ENCODE measurements at regions not wholly inside any gene's neighbourhood (a gene's known extent, or its start where the extent isn't known, plus 50 kb on each side); places are given as distances from the start of the nearest gene placed in this dataset.
"Not testable (repeated sequence)": the region's sequence is repeated elsewhere in the genome, so short reads cannot be mapped to it uniquely, and the experiment has no call there.

GRCh38 chr17:20848869-20849443, 193.9 kb downstream of the USP22 start:
- H3K9me3 ChIP-seq; H3K4me1 ChIP-seq; intact Hi-C loops (cut with DNase I; ENCODE audit: low total_unique reads); H3K4me3 ChIP-seq; DNase-seq (ENCODE audit: low spot score in 2 of 2); H3K27ac ChIP-seq; H3K36me3 ChIP-seq: not testable (repeated sequence)
- peaks cover 0 to 38% of the 10 kb centered on the region in 2 donors for H3K27me3 ChIP-seq
- TF ChIP-seq CTCF (IDR thresholded peaks at IDR 0.05): peak in 1 of 3 donors; percentile 29

DNA sequence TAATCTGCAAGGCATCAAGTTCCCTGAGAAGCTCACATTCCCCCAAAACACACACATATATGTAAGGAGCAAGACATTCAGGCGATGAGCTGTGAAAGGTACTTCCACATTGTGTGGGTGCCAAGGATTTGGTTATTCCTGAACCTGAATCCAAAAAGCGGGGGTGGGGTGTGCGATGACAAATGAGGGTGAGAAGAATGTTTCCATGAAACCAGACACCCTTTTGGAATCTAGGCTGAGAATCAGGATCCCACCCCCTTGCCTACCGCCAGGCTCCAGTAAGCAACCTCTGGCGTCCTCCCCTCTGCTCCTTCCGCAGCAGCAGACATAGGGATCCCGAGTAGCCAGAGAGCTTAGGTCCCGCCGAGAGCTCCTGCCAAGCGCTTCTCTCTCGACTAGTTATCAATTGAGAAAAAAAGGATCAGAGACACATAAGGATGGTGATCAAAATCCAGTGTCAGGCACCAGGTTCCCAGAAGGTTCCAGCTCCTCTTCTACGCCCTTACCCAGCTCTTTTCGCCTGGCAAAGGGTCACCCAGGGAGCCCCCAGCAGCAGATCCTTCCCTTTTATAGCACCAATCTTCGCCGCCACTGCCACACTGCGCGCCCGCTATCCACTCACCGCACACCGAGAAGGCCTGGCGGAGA, 191.1 kb downstream of the USP22 start:
- DNase-seq (ENCODE audit: low spot score in 2 of 2); H3K27ac ChIP-seq: not testable (repeated sequence)

GRCh38 chr17:20852239-20852989, 190.4 kb downstream of the USP22 start:
- Histone ChIP-seq H3K27ac (no peak overlapping the region), H3K27me3 (peaks cover 0 to 41% of the 10 kb centered on the region in 2 donors), H3K36me3 (no peaks in the 10 kb centered on the region), H3K9me3 (no peaks in the 10 kb centered on the region), H3K4me3 (peak overlapping the region in 2 of 3 donors; percentile 23 to 52), H3K4me1 (no peaks in the 10 kb centered on the region)
- no peak for DNase-seq (ENCODE audit: low spot score in 2 of 2)
- no peak for TF ChIP-seq POLR2A (IDR thresholded peaks at IDR 0.05)
- TF ChIP-seq POLR2AphosphoS5 (IDR thresholded peaks at IDR 0.05): no peak
- no peak for TF ChIP-seq CTCF (IDR thresholded peaks at IDR 0.05)
- intact Hi-C loops (cut with DNase I; ENCODE audit: low total_unique reads): no loop called here

More for the DNA sequence above, 191.1 kb downstream of the USP22 start:
- H3K27me3 ChIP-seq: peaks cover 0 to 41% of the 10 kb centered on the region in 2 donors
- H3K4me1 ChIP-seq; H3K9me3 ChIP-seq; H3K36me3 ChIP-seq; intact Hi-C loops (cut with DNase I; ENCODE audit: low total_unique reads): not testable (repeated sequence)
- peak overlapping the region in 1 of 3 donors; percentile 52 for H3K4me3 ChIP-seq

DNA sequence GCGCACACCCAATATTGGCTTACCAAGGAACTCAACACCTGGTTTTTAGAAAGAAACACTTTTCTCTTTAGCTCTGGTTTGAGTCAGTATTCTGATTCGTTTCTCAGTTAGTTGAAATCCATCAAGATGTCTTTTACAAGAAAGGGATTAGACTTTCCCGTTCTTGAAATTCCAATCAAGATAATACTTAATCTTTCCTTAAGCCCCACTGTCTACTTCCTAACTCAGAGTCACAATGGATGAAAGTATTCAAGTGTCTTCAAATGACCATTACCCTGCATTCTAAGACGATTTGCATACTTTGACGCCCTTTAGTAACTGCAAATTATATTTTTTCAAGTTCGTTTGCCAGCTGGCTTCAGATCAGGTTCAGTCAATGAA, 189.8 kb downstream of the USP22 start:
- DNase-seq (ENCODE audit: low spot score in 2 of 2): no peak
- H3K4me1 ChIP-seq: no peaks in the 10 kb centered on the region
- no peaks in the 10 kb centered on the region for H3K9me3 ChIP-seq
- H3K27ac ChIP-seq: no peak overlapping the region
- TF ChIP-seq POLR2AphosphoS5 (IDR thresholded peaks at IDR 0.05): no peak
- no peak for TF ChIP-seq CTCF (IDR thresholded peaks at IDR 0.05)
- TF ChIP-seq POLR2A (IDR thresholded peaks at IDR 0.05): no peak
- peak overlapping the region in 1 of 3 donors; percentile 52 for H3K4me3 ChIP-seq
- peaks cover 0 to 41% of the 10 kb centered on the region in 2 donors for H3K27me3 ChIP-seq
- no peaks in the 10 kb centered on the region for H3K36me3 ChIP-seq
- intact Hi-C loops (cut with DNase I; ENCODE audit: low total_unique reads): no loop called here

- H3K27ac ChIP-seq; intact Hi-C loops (cut with DNase I; ENCODE audit: low total_unique reads); H3K9me3 ChIP-seq; H3K4me3 ChIP-seq; DNase-seq (ENCODE audit: low spot score in 2 of 2); H3K4me1 ChIP-seq; H3K36me3 ChIP-seq: not testable (repeated sequence)
- peaks cover 0 to 34% of the 10 kb centered on the region in 2 donors for H3K27me3 ChIP-seq
These were observed 186.8 kb downstream of the USP22 start for GRCh38 chr17:20855910-20856470.

DNA sequence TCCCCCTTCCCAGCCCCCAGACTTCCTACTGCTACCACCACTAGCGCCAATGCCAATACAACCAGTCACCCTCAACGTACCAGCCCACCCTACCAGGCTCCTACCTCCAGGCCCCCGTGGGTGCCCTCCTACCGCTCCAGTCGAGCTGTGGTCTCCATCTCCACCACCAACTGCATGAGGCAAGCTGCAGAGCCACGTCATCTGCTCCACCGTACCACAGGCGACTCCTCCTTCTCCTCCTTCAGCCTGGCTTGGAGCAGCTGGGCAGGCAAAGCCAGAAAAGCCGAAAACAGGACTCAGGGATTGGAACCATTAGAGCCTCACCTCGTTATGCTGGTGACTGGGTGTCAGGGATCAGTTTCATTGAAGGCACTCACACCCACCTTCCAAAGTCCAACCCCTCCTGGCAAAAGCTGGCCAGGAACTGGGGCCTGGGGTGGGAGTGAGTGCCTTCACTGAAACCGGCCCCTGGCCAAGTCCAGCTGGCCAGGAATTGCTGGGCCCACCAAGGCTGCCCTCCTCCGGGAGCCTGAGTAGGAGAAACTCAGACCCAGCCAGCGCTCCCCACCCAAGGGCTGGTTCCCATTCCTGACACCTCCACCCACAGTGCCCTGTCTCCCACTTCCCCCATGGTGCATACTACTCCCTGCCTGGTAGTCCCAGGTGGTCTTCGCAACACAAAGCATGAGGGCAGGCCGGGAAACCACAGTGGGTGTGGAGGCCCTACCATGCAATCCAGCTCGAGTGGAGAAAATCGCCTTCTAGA, 176.2 kb downstream of the USP22 start:
- H3K36me3 ChIP-seq; intact Hi-C loops (cut with DNase I; ENCODE audit: low total_unique reads); DNase-seq (ENCODE audit: low spot score in 2 of 2); H3K4me1 ChIP-seq; H3K27ac ChIP-seq; H3K9me3 ChIP-seq; H3K27me3 ChIP-seq; H3K4me3 ChIP-seq: not testable (repeated sequence)

- DNase-seq (ENCODE audit: low spot score in 2 of 2); H3K4me1 ChIP-seq; H3K9me3 ChIP-seq; H3K36me3 ChIP-seq; H3K27me3 ChIP-seq; H3K4me3 ChIP-seq; H3K27ac ChIP-seq; intact Hi-C loops (cut with DNase I; ENCODE audit: low total_unique reads): not testable (repeated sequence)
These were observed 175.3 kb downstream of the USP22 start for GRCh38 chr17:20867436-20867937.

DNA sequence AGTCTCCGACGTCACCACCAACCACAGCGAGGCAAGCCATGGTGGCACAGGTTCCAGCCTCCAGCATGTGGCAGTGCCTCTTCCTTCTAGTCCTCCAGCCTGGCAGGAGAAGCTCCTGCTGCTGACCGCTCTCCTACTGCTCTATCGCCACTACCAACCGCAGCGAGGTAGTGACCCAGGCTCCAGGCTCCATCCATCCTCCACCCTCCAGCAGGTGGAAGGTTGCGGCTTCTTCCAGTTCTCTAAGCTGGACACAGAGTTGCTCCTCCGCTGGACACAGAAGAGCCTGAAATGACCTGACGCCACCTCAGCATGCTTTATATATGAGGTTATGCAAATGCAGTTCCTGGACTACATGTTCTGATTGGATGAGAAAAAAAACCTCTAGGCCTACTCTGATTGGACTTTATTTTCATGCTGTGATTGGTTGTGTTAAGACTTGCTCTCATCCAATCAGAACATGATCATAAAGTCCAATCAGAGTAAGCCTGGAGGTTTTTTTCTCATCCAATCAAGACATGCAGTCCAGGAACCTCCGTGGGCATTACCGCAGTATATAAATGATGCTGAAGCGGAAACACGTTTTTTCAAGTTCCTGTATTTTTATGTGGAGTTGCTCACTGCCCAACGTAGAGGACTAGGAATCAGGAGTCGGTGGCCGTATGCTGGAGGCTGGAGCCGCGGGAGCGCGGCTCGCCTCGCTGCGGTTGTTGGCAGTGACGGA, 174.7 kb downstream of the USP22 start:
- H3K27ac ChIP-seq; H3K4me1 ChIP-seq; H3K9me3 ChIP-seq; intact Hi-C loops (cut with DNase I; ENCODE audit: low total_unique reads); DNase-seq (ENCODE audit: low spot score in 2 of 2); H3K27me3 ChIP-seq; H3K36me3 ChIP-seq; H3K4me3 ChIP-seq: not testable (repeated sequence)

- intact Hi-C loops (cut with DNase I; ENCODE audit: low total_unique reads); H3K27ac ChIP-seq; H3K4me1 ChIP-seq; H3K4me3 ChIP-seq; H3K9me3 ChIP-seq; H3K27me3 ChIP-seq; H3K36me3 ChIP-seq; DNase-seq (ENCODE audit: low spot score in 2 of 2): not testable (repeated sequence)
These were observed 174.2 kb downstream of the USP22 start for GRCh38 chr17:20868662-20869007.

Measured in breast epithelium (tissue), 4 donors.